Breast epithelium (tissue), 3 donors: ENCODE measurements at regions not wholly inside any gene's neighbourhood (a gene's known extent, or its start where the extent isn't known, plus 50 kb on each side); places are given as distances from the start of the nearest gene placed in this dataset.

Experiments
- POLR2A ChIP-seq: fragments of 450-650 bp; IDR thresholded peaks from one replicate; pipeline ENCODE4 v1.6.1; 2016; ENCODE audit warnings: antibody characterized with exemption, mild to moderate bottlenecking, moderate library complexity
- POLR2AphosphoS5 ChIP-seq, 3 donors: sonication (generic); formaldehyde crosslinking; IDR thresholded peaks; one replicate each; pipeline ENCODE4 v1.6.1; 2017; ENCODE audit warnings: antibody characterized with exemption in 3 of 3
- TF ChIP-seq, protein P1 (sequence below), 3 donors: fragments of 450-650 bp; IDR thresholded peaks; one replicate each; pipeline ENCODE4 v1.5.1; 2016 to 2017; ENCODE audit warnings: antibody characterized with exemption in 3 of 3, mild to moderate bottlenecking in 3 of 3, moderate library complexity in 3 of 3

DNA sequence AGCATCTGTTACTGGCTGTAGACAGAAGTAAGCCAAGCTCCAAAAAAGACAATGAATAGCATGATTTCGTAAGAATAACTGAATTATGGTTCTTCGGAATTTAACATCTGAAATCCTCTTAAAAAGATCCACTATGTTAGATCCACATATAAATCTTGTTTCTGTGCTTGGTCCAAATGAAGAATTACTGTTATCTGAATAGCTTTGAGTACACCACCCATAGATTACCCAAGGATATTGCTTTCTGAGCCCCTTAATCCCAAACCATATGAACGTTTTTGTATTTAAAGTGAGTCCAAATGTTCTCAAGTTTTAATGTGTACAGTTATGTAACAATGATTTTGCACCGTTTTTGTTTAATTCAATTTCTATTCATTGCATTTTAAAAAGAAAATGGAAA, 124.9 kb downstream of the DSC3 start:
- TF ChIP-seq, protein P1, sequence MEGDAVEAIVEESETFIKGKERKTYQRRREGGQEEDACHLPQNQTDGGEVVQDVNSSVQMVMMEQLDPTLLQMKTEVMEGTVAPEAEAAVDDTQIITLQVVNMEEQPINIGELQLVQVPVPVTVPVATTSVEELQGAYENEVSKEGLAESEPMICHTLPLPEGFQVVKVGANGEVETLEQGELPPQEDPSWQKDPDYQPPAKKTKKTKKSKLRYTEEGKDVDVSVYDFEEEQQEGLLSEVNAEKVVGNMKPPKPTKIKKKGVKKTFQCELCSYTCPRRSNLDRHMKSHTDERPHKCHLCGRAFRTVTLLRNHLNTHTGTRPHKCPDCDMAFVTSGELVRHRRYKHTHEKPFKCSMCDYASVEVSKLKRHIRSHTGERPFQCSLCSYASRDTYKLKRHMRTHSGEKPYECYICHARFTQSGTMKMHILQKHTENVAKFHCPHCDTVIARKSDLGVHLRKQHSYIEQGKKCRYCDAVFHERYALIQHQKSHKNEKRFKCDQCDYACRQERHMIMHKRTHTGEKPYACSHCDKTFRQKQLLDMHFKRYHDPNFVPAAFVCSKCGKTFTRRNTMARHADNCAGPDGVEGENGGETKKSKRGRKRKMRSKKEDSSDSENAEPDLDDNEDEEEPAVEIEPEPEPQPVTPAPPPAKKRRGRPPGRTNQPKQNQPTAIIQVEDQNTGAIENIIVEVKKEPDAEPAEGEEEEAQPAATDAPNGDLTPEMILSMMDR (IDR thresholded peaks at IDR 0.05): no peak
- TF ChIP-seq POLR2A: no peak
- TF ChIP-seq POLR2AphosphoS5 (IDR thresholded peaks at IDR 0.05): no peak
